Anterior cingulate cortex (tissue), 58 donors: ENCODE measurements at regions not wholly inside any gene's neighbourhood (a gene's known extent, or its start where the extent isn't known, plus 50 kb on each side); places are given as distances from the start of the nearest gene placed in this dataset.
A peak's percentile ranks its signal among the peaks of the same experiment; 100 is the strongest.

Experiments used
- DNase-seq, 58 donors: peaks; one replicate each; lab custom pipeline; 2025; lab: John Stamatoyannopoulos, UW

DNA sequence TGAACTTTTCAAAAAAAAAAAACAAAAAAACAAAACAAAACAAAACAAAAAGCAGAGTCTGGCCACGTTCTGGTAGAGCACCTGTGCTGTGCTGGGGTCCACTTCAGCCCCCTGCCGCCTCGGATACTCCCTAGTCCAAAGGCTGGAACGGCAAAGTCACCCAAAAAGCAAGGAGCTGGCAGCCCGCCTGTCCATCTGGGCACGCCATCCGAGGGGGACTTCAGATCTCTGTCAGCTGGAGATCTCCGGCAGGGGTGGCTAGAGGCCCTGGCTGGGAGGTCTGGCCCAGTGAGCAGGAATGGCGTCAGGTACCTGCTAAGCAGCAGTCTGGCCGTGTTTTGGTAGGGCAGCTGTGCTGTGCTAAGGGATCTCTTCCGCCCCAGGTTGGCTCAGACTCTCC is 152.3 kb upstream of the ZNF516 start:
- DNase-seq, result no peak

DNA sequence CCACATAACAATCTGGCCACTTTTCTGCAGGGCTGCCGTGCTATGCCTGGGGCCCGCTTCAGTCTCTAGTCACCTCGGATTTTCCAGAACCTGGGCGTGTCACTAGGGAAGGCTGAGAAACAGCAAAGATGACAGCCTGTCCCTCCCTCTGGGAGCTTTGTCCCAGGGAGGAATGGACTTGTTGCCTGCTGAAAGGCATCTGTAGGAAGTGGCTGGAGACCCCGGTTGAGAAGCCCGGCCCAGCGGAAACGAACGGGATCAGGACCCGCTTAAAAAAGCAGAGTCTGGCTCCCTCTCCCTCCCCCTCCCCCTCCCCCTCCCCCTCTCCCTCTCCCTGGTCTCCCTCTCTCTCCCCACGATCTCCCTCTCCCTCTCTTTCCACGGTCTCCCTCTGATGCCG is 149.5 kb upstream of the ZNF516 start:
- no peak for DNase-seq

DNA sequence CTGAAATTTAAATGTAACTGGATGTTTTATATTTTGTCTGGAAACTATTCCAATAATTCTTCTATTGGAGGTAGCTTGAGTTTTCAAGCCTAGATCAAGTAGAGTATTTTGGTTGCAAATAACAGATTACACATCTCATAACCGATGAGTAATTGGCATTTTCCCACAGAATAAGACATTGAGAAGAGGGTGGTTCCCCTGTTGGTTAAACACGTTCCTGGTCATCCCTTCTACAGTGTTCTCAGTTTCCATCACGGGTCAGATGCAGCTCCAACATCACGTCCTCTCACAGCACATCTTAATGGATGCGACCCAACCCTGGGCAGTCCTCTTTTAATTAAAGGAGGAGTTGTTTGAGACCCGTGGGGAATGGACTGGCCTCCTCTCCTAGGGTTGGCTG is 149.0 kb upstream of the ZNF516 start:
- DNase-seq, result no peak

DNA sequence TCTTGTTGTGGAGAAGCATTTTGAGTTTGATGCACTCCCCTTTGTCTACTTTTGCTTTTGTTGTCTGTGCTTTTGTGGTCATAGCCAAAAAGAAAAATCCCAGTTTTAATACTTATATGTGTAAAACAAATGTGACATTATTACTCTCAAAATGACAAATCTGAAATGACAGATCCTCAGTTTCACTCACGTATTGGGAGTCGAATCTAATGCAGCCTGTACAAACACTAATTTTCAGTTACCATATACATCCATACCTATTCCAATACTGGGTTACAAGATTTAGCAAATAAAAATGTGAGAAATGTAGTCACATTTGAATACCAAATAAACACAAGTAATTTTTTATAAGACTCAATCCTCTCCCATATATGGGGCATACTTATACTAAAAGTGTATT is 148.2 kb upstream of the ZNF516 start:
- no peak for DNase-seq

DNA sequence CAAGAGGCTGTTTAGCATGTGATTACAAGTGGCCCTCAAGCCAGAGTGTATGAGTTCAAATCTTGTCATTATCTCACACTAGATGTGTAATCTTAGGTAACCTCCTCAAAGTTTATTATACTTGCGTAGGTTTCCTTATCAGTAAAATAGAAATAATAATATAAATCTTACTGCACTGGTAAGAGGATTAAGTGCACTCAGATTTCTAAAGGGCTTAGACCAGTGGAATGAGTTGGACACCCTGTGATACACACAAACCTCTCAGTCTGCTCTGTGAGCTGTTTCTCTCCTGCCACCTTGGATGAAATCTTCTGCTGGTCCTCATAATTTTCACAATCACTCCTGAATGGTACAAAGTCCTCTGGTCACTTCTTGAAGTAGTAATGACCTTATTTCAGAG is 145.4 kb upstream of the ZNF516 start:
- no peak for DNase-seq

DNA sequence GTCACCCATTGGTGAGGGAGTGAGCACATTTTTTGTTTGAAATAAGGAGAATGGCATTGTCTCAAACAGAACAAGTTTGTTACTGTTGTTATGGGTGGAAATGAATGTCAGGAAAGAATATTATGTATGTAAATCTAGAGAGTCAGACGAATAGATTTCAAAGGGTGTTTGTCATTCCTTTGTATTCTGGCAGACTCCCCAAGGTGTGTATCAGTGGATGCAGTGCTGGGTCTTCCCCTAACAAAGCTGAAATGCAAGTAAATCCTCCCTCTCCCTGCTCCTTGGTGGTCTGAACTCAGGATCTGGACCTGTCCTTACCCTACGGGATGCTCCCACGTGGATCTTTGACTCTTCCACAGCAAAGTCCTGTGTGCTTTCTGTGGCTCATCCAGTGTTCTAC is 139.5 kb upstream of the ZNF516 start:
- no peak for DNase-seq

DNA sequence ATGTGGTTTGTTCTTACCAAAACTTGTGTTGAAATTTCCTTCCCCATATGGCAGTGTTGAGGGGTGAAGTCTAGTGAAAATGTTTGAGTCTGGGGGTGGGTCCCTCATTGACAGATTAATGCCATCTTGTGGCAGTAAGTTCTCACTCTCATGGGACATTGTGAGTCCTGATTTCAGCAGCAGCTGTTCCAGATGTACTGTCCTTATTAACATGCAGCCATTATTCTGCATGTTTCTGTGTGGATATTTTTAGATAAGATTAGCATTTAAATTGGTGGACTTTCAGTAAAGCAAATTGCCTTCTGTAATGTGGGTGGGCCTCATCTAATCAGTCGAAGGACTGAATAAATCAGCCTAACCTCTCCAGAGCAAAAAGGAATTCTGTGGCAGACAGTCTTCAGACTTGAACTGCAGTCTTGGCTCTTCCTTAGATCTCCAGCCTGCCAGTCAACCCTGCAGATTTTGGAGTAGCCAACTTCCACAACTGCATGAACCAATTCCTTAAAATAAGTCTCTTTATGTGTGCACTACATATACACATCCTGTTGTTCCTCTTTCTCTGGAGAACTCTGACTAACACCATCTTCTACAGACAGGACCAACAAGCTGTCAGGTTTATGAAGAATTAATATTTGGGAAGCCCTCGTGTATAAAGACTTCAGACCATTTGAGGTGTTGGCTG is 138.7 kb upstream of the ZNF516 start:
- no peak for DNase-seq

DNA sequence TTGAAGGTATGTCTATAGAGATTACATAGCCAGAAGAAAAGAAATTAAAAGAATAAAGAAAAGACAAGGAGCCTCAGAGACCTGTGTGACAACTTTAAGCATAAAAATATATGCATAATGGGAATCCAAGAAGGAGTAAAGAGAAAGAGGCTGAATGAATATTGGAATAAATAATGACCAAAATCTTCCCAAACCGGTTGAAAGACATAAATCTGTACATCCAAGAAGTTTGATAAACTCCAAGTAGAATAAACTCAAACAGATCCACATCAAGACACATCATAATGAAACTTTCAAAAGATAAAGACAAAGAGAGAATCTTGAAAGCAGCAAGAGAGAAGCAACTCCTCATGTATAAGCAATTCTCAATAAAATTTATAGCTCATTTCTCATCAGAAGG is 132.4 kb upstream of the ZNF516 start:
- no peak for DNase-seq

DNA sequence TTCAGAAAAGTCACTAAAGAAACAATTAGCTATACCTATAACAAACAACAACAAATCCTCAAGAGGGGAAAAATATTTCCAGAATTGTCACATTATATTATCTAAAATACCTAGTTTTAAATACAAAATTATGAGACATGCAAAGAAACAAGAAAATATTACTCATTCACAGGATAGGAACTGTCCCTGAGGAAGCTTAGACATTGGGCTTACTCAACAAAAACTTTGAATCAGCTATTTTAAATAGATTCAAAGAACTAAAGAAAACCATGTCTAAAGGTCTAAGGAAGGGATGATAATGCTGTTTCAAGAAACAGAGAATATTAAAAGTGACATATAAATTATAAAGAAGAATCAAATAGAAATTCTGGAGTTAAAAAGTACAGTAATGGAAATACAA is 131.9 kb upstream of the ZNF516 start:
- DNase-seq, result no peak

DNA sequence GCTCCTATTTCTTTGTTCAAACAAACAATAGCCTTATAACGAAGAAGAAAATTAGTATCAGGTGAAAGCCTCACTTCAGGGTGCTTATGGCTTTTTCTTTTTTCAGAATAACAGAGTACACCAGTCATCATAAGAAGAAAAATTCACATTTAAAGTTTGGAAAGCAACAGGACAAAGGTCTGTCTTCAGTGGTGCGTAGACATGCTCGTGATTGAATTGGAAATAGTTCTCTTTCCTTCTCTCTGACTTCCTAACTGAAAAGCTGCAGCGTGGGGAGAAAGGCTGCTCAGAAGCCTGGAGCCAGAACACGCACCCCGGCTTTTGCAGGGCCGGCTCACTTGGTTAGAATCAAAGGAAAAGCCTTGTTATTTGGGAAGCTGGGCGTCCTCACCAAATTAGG is 127.6 kb upstream of the ZNF516 start:
- DNase-seq, result no peak

DNA sequence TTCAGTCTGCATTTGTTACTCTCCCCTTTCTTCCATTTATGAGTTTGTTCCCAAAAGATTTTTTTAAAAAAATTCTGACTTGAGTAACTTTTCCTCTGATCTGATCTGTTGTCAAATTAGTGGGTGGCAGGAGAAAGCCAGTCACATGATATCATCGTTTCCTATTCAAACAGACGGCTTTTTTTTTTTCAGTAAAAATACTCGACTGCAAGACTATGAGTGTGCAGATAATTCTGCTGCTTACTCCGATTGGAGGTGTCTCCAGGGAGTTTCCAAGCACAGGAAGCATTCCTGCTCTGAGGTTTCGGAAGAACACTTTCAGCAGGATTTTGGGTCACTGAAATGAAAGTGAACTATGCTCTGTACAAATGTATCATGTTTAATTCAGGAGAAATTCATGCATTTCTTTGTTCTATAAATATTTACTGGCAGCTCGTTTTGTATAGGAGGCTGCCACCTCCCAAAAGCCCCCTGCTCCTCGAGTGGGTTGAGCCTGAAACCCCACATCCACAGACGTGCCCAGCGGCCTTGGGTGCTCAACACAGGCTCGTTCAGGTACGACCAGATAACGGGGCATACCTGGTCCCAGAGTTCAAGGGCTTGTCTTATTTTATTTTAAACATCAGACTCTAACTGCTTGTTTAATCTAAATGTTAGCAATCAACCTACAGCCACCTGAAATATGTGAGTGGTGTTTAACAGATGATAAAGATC is 126.9 kb upstream of the ZNF516 start:
- no peak for DNase-seq

DNA sequence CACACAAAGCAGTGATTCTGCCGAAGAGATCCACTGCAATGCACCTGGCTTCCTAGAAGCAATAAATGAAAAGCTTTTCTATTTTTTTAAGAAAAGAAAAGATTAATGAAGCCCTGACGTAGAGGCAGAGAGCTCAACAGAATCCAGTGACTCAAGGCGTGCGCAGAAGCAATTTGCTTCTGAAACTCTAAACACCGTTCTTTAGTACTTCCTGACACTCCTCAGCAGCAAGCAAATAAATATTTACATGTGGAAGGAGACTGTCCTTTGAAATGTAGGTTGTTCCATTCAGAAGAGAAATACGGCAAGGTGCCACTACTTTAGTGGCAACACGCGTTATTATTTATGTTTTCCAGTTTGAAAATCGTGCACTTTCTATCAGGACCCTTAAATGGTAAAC is 126.2 kb upstream of the ZNF516 start:
- no peak for DNase-seq

DNA sequence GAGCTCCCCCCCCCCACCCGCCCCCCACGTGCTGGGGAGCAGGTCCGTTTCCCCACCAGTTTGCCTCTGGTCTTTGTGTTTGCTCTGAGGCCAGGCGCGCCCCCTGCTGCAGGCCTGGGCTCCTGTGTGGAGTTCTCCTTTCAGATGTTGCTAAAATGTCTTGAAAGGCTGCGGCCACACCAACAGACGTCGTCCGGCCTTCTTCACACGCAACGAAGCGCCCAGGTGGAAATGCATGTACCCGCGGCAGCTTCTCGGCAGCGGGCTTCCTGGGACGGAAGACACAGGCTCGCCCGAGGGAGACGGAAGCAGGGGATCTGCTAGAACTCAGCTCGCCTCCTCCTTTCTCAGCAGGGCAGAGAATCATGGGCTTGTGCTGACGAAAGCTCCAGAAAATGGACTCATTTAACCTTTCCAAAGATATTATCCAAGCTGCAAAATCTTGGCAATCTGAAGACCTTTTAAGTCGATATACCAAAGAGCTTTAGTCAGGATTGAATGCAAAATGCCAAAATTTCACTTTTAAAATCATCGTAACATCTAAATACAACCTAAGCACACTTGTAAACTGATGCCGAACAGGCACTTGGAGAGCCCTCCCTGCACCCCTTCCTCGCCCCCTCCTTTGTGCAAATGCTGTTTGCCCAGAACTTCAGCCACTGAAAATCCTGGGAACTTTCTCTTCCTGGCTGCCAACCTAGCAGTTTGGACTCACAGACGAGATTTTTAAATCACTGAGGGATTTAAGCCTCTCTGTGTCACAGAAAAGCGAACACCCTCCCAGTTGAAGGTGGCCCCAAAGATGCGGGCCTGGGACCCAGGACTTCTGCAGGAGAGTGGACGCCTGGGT is 125.5 kb upstream of the ZNF516 start:
- peak in 46 of 58 donors; percentile 20 to 75 (median 52) for DNase-seq

DNA sequence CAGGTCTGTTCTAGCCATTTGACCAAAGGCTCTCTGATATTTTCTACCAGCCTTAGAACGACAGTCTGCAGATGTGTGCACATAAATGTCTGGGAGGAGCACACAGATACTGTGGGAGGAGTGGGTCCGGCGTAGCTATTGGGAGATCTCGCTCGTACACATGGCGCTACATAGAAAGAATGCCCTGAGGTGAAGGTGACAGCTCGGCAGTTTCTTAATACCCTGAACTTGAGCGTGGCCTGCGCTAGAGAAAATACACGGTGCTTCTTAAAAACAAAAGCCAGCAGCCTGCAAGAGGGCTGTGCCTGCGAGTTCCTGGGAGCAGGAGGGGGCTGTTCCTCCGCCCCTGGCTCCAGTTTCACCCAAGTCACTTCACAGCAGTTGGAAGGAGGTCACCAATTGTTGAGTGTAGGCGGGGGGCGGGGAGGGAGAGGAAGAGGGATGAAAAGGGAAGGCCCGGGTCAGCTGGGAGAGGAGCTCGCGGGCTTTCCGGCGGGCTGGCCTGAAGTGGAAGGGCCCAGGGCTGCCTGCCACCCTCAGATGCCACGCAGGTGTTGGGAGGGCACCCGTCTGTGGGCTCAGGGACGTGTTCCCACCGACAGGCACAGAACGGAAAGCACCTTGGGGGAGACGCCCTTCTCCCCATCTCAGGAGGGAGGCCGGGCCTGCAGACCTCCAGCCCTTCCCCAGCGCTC is 124.7 kb upstream of the ZNF516 start:
- DNase-seq, result peak in 32 of 58 donors; percentile 22 to 71 (median 42)

DNA sequence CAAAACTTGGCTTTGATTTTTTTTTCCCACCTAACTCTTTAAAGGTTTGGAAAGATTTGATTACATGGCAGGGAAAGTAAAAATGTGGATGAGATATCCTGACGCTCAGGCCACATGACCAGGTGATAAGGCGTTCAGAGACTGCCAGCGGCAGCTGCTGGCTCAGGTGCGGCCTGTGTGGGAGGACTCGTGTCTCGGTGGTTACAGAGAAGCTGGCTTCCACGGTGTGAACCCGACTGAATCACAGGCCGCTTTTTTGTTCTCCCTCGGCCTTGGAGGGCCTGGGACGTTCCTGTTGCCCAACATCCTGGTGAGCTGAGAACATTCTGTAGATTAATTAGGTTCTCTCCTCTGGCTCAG is 124.2 kb upstream of the ZNF516 start:
- no peak for DNase-seq

DNA sequence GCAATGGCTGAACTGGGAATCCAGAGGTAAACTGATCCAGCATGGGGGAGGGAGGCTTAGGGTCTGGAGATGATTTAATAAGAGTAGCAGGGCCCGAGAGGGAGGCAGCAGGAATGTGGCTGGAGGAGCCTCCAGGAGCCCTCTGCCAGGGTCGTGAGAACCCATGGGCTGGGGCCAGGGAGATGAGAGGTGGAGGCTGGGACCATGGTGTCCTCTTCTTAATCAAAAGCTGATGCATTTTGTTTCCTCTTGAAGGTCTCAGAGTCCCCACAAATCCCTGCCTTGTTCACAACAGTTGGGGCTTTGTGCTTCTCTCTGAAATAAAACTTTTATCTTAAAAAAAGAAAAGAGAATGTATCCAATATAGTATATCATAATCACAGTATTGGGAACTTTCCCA is 123.7 kb upstream of the ZNF516 start:
- no peak for DNase-seq

DNA sequence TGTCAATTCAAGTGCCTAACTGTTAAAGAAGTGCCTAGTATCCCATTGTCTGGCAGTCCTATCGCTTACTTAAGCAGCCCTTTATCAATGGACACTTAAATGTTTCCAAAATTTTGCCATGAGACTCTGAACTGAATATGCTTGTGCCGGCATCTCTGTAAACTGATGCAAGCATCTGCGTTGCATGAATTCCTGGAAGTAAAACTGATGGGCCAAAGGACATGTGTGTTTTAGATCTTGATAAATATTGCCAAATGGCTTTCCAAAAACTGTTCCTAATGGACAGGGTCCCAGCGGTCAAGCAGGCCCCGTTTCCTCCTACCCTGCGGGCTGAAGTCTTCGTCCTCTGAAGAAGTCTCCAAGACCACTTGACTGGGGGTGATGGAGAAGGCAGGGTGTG is 121.3 kb upstream of the ZNF516 start:
- no peak for DNase-seq

DNA sequence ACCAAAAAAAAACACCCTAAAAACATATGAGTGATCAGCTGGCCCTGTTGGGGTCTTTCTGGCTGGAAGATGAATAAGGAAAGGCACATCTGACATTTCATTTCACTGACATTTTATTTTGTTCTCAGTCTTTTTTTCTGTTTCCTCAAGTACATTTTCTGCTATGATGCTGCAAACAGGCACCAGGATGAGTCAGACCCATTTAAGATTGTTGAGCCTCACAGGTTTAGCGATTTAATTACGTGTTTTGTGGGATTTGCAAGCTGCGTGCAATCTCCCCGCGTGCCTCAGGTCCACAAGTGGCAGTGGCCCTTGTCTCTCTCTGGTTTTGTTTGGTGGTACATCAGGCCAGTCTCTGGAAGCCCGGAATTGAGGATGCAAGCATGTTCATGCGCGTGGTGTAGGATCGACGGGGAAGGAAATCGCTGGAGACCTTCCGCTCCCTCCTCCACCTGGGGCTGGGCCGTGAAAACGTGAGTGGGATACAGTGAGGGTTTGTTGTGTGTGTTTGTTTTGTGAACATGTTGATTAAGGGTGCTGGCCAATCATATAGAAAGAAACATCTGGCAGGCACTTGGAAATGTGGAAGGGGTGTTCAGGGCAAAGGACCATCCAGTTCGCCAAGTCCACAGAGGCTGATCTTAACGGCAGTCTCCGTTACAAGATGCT is 120.2 kb upstream of the ZNF516 start:
- DNase-seq, result no peak

DNA sequence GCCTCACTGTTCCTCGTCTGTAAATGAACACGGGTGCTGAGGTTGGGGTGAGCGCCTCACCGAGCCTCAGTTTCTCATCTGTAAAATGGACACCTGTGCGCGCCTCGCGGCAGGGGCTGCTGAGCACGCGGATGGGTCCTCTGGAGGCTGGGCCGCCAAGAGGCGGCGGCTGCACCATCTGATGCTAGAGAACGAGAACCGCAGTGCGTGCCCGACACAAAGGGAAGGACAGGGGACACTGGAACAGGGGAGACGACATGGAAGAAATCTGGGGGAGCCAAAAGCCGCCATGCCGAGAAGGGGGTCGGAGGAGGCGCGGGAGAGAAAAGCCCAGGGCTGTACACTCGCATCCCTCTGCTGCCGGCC is 118.7 kb upstream of the ZNF516 start:
- DNase-seq, result no peak

DNA sequence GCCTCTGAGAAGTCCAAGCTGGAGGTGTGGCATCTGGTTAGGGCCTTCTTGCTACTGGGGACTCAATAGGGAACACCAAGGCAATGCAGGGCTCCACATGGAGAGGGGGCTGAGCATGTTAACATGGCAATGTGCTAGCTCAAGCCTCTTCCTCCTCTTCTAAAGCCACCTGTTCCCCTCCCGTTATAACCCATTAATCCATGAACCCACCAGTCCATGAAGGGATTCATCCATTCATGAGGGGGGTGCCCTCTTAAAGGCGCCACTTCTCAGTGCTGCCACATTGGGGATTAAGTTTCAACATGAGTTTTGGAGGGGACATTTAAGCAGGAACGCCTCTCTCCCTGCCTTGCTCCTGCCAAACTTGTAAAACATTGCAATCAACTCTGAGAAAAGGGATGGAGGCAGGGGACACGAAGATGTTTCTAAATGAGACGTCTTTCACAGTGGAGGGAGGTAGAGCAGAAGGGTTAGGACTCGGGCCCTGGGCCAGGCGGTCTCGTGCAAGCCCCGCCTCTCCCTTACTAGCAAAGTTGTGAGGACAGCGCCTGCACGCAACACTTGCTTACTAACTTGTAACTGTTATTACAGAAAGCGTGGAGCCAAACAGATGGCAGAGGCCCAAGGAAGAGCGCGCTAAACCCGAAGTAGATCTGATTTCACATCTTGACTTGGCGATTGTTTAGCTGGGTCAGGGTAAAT is 118.2 kb upstream of the ZNF516 start:
- DNase-seq, result no peak
